GM18517 (cell line): ENCODE measurements at regions not wholly inside any gene's neighbourhood (a gene's known extent, or its start where the extent isn't known, plus 50 kb on each side); places are given as distances from the start of the nearest gene placed in this dataset.
"Not testable (repeated sequence)": the region's sequence is repeated elsewhere in the genome, so short reads cannot be mapped to it uniquely, and the experiment has no call there.

Source experiments
- ATAC-seq: cut with Tn5 transposase; IDR thresholded peaks from one replicate; pipeline ENCODE4 v1.9.1; 2021; ENCODE audit warnings: mild to moderate bottlenecking, moderate library complexity; ENCODE audit not compliant: unreplicated experiment

GRCh38 chr15:96790004-96790403, 459.5 kb downstream of the NR2F2 start:
- ATAC-seq: no peak

- no peak for ATAC-seq
These were observed 461.7 kb downstream of the NR2F2 start for GRCh38 chr15:96792216-96792615.

- no peak for ATAC-seq
These were observed 466.3 kb downstream of the NR2F2 start for GRCh38 chr15:96796841-96797240.

GRCh38 chr15:96801576-96802150, 471.2 kb downstream of the NR2F2 start:
- no peak for ATAC-seq

- ATAC-seq: no peak
These were observed 472.2 kb downstream of the NR2F2 start for GRCh38 chr15:96802611-96803255.

GRCh38 chr15:96804754-96805153, 474.3 kb downstream of the NR2F2 start:
- ATAC-seq: no peak

- no peak for ATAC-seq
These were observed 476.9 kb downstream of the NR2F2 start for GRCh38 chr15:96807361-96807760.

- no peak for ATAC-seq
These were observed 487.4 kb downstream of the NR2F2 start for GRCh38 chr15:96817900-96818299.

GRCh38 chr15:96818861-96819260, 488.4 kb downstream of the NR2F2 start:
- ATAC-seq: no peak

- no peak for ATAC-seq
These were observed 497.5 kb downstream of the NR2F2 start for GRCh38 chr15:96827981-96828380.

- ATAC-seq: no peak
These were observed 506.9 kb downstream of the NR2F2 start for GRCh38 chr15:96837241-96837970.

- ATAC-seq: no peak
These were observed 507.6 kb downstream of the NR2F2 start for GRCh38 chr15:96838081-96838480.

GRCh38 chr15:96849271-96849900, 518.9 kb downstream of the NR2F2 start:
- ATAC-seq: no peak

GRCh38 chr15:96851613-96852012, 521.1 kb downstream of the NR2F2 start:
- ATAC-seq: no peak

GRCh38 chr15:96858694-96859093, 528.2 kb downstream of the NR2F2 start:
- ATAC-seq: no peak

- no peak for ATAC-seq
These were observed 530.2 kb downstream of the NR2F2 start for GRCh38 chr15:96860741-96861140.

GRCh38 chr15:96867992-96868391, 537.5 kb downstream of the NR2F2 start:
- no peak for ATAC-seq

- ATAC-seq: no peak
These were observed 538.6 kb downstream of the NR2F2 start for GRCh38 chr15:96869122-96869521.

GRCh38 chr15:96869790-96870189, 539.3 kb downstream of the NR2F2 start:
- ATAC-seq: no peak

- no peak for ATAC-seq
These were observed 540.1 kb downstream of the NR2F2 start for GRCh38 chr15:96870580-96870979.

- not testable (repeated sequence) for ATAC-seq
These were observed 546.9 kb downstream of the NR2F2 start for GRCh38 chr15:96877442-96877841.

- no peak for ATAC-seq
These were observed 547.6 kb downstream of the NR2F2 start for GRCh38 chr15:96878129-96878528.
